H1 (cell line): ENCODE measurements at regions not wholly inside any gene's neighbourhood (a gene's known extent, or its start where the extent isn't known, plus 50 kb on each side); places are given as distances from the start of the nearest gene placed in this dataset.

ENCODE experiments used
- CTCF ChIA-PET: fragments of 300-600 bp; sonication (Branson Sonifier 250); formaldehyde crosslinking; loops from one replicate; lab custom pipeline; 2021; ENCODE audit not compliant: partially characterized antibody; lab: Charles Lee
- POLR2A ChIA-PET: fragments of 300-600 bp; sonication (Branson Sonifier 250); formaldehyde crosslinking; loops from one replicate; lab custom pipeline; 2021; ENCODE audit warnings: inconsistent platforms; ENCODE audit not compliant: partially characterized antibody; lab: Charles Lee
- DNase-seq, 2 experiments: peaks; one replicate each; pipeline versions ENCODE4 v3.0.0 to v3.0.0-alpha.2; 2010 to 2022; ENCODE audit warnings: low spot score in 2 of 2, low read depth in 1 of 2, mixed read lengths in 1 of 2
- FAIRE-seq: peaks from 2 replicates; lab custom pipeline; 2011; peaks lifted over from hg19 to GRCh38; lab: Jason Lieb, UNC
- H2AFZ ChIP-seq: 2 replicates; pipeline ENCODE4 v1.8.1; 2012; ENCODE audit warnings: low read length, inconsistent platforms
- H2AK5ac ChIP-seq: 2 replicates; pipeline ENCODE4 v1.6.1; 2013; ENCODE audit warnings: low read depth, low read length
- H2BK120ac ChIP-seq: replicated peaks from 2 replicates; pipeline ENCODE3; 2013; ENCODE audit warnings: low read depth, low read length, inconsistent platforms
- H2BK12ac ChIP-seq: 2 replicates; pipeline ENCODE4 v1.6.1; 2013; ENCODE audit warnings: low read depth, low read length
- H2BK15ac ChIP-seq: 2 replicates; pipeline ENCODE4 v1.6.1; 2013; ENCODE audit warnings: low read length
- H2BK20ac ChIP-seq: 2 replicates; pipeline ENCODE4 v1.6.1; 2013; ENCODE audit warnings: low read length
- H2BK5ac ChIP-seq: 2 replicates; pipeline ENCODE4 v1.6.1; 2013; ENCODE audit warnings: low read depth, low read length
- H3K14ac ChIP-seq: 2 replicates; pipeline ENCODE4 v1.6.1; 2013; ENCODE audit warnings: inconsistent platforms; ENCODE audit not compliant: insufficient read length
- H3K18ac ChIP-seq: 2 replicates; pipeline ENCODE4 v1.6.1; 2013; ENCODE audit warnings: low read length; ENCODE audit errors: extremely low read depth
- H3K23ac ChIP-seq: 2 replicates; pipeline ENCODE4 v1.6.1; 2013; ENCODE audit warnings: inconsistent platforms; ENCODE audit not compliant: insufficient read length
- H3K23me2 ChIP-seq: 2 replicates; pipeline ENCODE4 v1.6.1; 2013; ENCODE audit warnings: low read depth, low read length
- H3K27ac ChIP-seq: 2 replicates; pipeline ENCODE4 v1.6.1; 2011; ENCODE audit warnings: low read depth, low read length, inconsistent platforms
- H3K27me3 ChIP-seq, 4 experiments: replicated peaks in 1 of 4; 1 replicate in 1 of 4; 2 replicates in 3 of 4; pipeline versions ENCODE4 v1.6.1 to v1.8.1; 2011 to 2013; ENCODE audit warnings: low read length in 3 of 4, mild to moderate bottlenecking in 3 of 4, inconsistent platforms in 2 of 4, mixed read lengths in 2 of 4, moderate library complexity in 1 of 4; ENCODE audit not compliant: control insufficient read depth in 3 of 4, insufficient read depth in 3 of 4; ENCODE audit errors: extremely low read depth in 1 of 4
- H3K36me3 ChIP-seq, 4 experiments: 2 replicates each; pipeline versions ENCODE4 v1.6.1 to v1.8.1; 2011 to 2013; ENCODE audit warnings: mild to moderate bottlenecking in 4 of 4, low read length in 3 of 4, moderate library complexity in 2 of 4, control low read depth in 1 of 4, inconsistent platforms in 1 of 4; ENCODE audit not compliant: insufficient read depth in 4 of 4, control insufficient read depth in 2 of 4
- H3K4ac ChIP-seq: replicated peaks from 2 replicates; pipeline ENCODE3; 2013; ENCODE audit warnings: low read length, low read depth, mixed read lengths, inconsistent platforms; ENCODE audit not compliant: insufficient read length
- H3K4me1 ChIP-seq, 4 experiments: replicated peaks in 1 of 4; 1 replicate in 1 of 4; 2 replicates in 3 of 4; pipeline versions ENCODE4 v1.6.1 to v1.8.1; 2011 to 2013; ENCODE audit warnings: low read length in 3 of 4, inconsistent platforms in 2 of 4, mixed read lengths in 1 of 4; ENCODE audit not compliant: insufficient read depth in 4 of 4, control insufficient read depth in 3 of 4
- H3K4me2 ChIP-seq, 2 experiments: 2 replicates each; pipeline versions ENCODE4 v1.6.1 to v1.8.1; 2011 to 2013; ENCODE audit warnings: low read depth in 2 of 2, low read length in 2 of 2, control low read depth in 1 of 2, inconsistent platforms in 1 of 2, mild to moderate bottlenecking in 1 of 2; ENCODE audit not compliant: insufficient read depth in 1 of 2
- H3K4me3 ChIP-seq, 4 experiments: fragments of 200-600, 300-600 bp in 1 of 4; sonication (generic), shearing (Covaris generic), sonication (Bioruptor Twin) in 1 of 4; 2 replicates each; pipeline versions ENCODE4 v1.5.1 to v1.8.1; 2011 to 2016; ENCODE audit warnings: low read length in 4 of 4, low read depth in 3 of 4, control low read depth in 2 of 4, inconsistent platforms in 2 of 4, mild to moderate bottlenecking in 2 of 4, mixed read lengths in 1 of 4, moderate library complexity in 1 of 4; ENCODE audit not compliant: insufficient read depth in 2 of 4; ENCODE audit errors: extremely low read depth in 1 of 4
- H3K56ac ChIP-seq: replicated peaks from 2 replicates; pipeline ENCODE3; 2013; ENCODE audit warnings: low read depth, mild to moderate bottlenecking, mixed read lengths, low read length, inconsistent platforms; ENCODE audit not compliant: insufficient read length
- H3K79me1 ChIP-seq: 2 replicates; pipeline ENCODE4 v1.6.1; 2013; ENCODE audit warnings: low read depth, low read length, control low read depth
- H3K79me2 ChIP-seq, 2 experiments: 2 replicates each; pipeline versions ENCODE4 v1.6.1 to v1.8.1; 2012 to 2013; ENCODE audit warnings: low read length in 2 of 2, mild to moderate bottlenecking in 2 of 2, inconsistent platforms in 1 of 2; ENCODE audit not compliant: insufficient read depth in 2 of 2, control insufficient read depth in 1 of 2
- H3K9ac ChIP-seq, 4 experiments: replicated peaks in 1 of 4; 1 replicate in 1 of 4; 2 replicates in 3 of 4; pipeline versions ENCODE4 v1.6.1 to v1.8.1; 2011 to 2013; ENCODE audit warnings: low read depth in 3 of 4, low read length in 3 of 4, control low read depth in 2 of 4, mild to moderate bottlenecking in 2 of 4, moderate library complexity in 2 of 4, inconsistent platforms in 1 of 4; ENCODE audit errors: extremely low read depth in 1 of 4
- H3K9me3 ChIP-seq, 2 experiments: 2 replicates each; pipeline versions ENCODE4 v1.6.1 to v1.8.1; 2012 to 2013; ENCODE audit warnings: mild to moderate bottlenecking in 2 of 2, moderate library complexity in 2 of 2, control low read depth in 1 of 2, inconsistent platforms in 1 of 2, low read depth in 1 of 2, low read length in 1 of 2, mixed read lengths in 1 of 2; ENCODE audit not compliant: insufficient read depth in 2 of 2
- H4K20me1 ChIP-seq, 2 experiments: replicated peaks in 1 of 2; 2 replicates each; pipeline versions ENCODE3 to v1.8.1; 2011 to 2013; ENCODE audit warnings: inconsistent platforms in 2 of 2, low read length in 2 of 2, mild to moderate bottlenecking in 1 of 2; ENCODE audit not compliant: insufficient read depth in 2 of 2, control insufficient read depth in 1 of 2
- H4K5ac ChIP-seq: 2 replicates; pipeline ENCODE4 v1.6.1; 2013; ENCODE audit warnings: low read length, low read depth, mixed read lengths, inconsistent platforms; ENCODE audit not compliant: insufficient read length
- H4K8ac ChIP-seq: 2 replicates; pipeline ENCODE4 v1.8.0; 2013; ENCODE audit warnings: mild to moderate bottlenecking, moderate library complexity, low read length, inconsistent platforms; ENCODE audit not compliant: insufficient read depth; ENCODE audit errors: extremely low read depth
- H4K91ac ChIP-seq: replicated peaks from 2 replicates; pipeline ENCODE3; 2013; ENCODE audit warnings: low read length, mixed read lengths, inconsistent platforms; ENCODE audit not compliant: insufficient read length
- JUN ChIP-seq: IDR thresholded peaks from 2 replicates; pipeline ENCODE4 v1.6.1; 2011; ENCODE audit warnings: low read depth, mild to moderate bottlenecking, improper control_type of control experiment, low read length

DNA sequence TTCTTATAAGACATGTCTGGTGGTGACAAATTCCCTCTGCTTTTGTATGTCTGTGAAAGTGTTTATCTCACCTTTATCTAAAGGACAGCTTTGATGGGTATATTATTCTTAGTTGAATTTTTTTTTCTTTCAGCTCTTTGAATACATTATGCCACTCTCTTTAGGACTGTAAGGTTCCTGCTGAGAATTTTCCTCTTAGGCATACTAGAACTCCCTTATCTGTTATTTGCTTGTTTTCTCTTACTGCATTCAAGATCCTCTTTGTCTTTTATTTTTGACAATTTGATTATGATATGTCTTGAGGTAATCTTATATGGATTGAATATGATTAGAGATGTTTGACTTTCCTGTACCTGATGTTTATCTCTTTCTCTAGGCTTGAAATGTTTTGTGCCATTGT lies 1328.4 kb downstream of the PCDH9 start:
- H3K23ac ChIP-seq = no peak overlapping the region
- no peak overlapping the region for H3K4me2 ChIP-seq
- H2BK15ac ChIP-seq = no peak overlapping the region
- H3K27ac ChIP-seq = no peak overlapping the region
- H3K14ac ChIP-seq = no peak overlapping the region
- no peak overlapping the region for H4K8ac ChIP-seq
- no peak overlapping the region for H2BK12ac ChIP-seq
- no peak overlapping the region for H4K5ac ChIP-seq
- H3K4me1 ChIP-seq = no peaks in the 10 kb centered on the region
- H2BK20ac ChIP-seq = no peak overlapping the region
- POLR2A ChIA-PET = no interaction called here
- no peaks in the 10 kb centered on the region for H3K79me1 ChIP-seq
- H2BK120ac ChIP-seq = no peak overlapping the region
- no peak overlapping the region for H4K91ac ChIP-seq
- no peak overlapping the region for H3K56ac ChIP-seq
- no peak overlapping the region for H2BK5ac ChIP-seq
- no peaks in the 10 kb centered on the region for H3K79me2 ChIP-seq
- no peaks in the 10 kb centered on the region for H3K23me2 ChIP-seq
- no peaks in the 10 kb centered on the region for H4K20me1 ChIP-seq
- no peaks in the 10 kb centered on the region for H3K9me3 ChIP-seq
- no peak for TF ChIP-seq JUN
- TF ChIP-seq, all 59 proteins: peak for 0
- Histone ChIP-seq H3K27me3 (no peaks in the 10 kb centered on the region), H3K18ac (no peak overlapping the region), H3K9ac (no peak overlapping the region), H3K4me3 (no peak overlapping the region), H2AK5ac (no peak overlapping the region), H3K4ac (no peak overlapping the region), H3K36me3 (no peaks in the 10 kb centered on the region; a peak in 1 of 8 replicates), H2AFZ (no peak overlapping the region)
- CTCF ChIA-PET = no interaction called here
- FAIRE-seq (no peak), DNase-seq (no peak)
